IMR-90 (cell line): ENCODE measurements at regions not wholly inside any gene's neighbourhood (a gene's known extent, or its start where the extent isn't known, plus 50 kb on each side); places are given as distances from the start of the nearest gene placed in this dataset.

Experiments used
- ATAC-seq: fragments of 200-7000 bp; cut with Tn5 transposase; 2 replicates; pipeline ENCODE4 v1.9.1; 2020; ENCODE audit warnings: low read depth, mild to moderate bottlenecking, moderate library complexity
- BruUV-seq: library from RNA; stranded (reverse); fragments of 400-500 nt; replicated peaks from 2 replicates; lab custom pipeline; 2021; lab: Mats Ljungman, UMichigan
- CTCF ChIA-PET: fragments of 300-600 bp; formaldehyde crosslinking; extraction: SDS; loops from one replicate; lab custom pipeline; 2021; ENCODE audit warnings: antibody characterized with exemption; lab: Yijun Ruan, JAX
- POLR2A ChIA-PET: fragments of 300-600 bp; sonication (Branson Sonifier 250); formaldehyde crosslinking; loops from one replicate; lab custom pipeline; 2022; ENCODE audit warnings: antibody characterized with exemption; ENCODE audit not compliant: unreplicated experiment; lab: Charles Lee
- DNase-seq: peaks from one replicate; pipeline ENCODE4 v3.0.0; 2013
- H2AFZ ChIP-seq: replicated peaks from 2 replicates; pipeline ENCODE3; 2013; ENCODE audit warnings: low read length, mild to moderate bottlenecking; ENCODE audit not compliant: poor library complexity
- H2AK5ac ChIP-seq: 2 replicates; pipeline ENCODE4 v1.6.1; 2013; ENCODE audit warnings: low read depth, low read length, inconsistent platforms
- H2AK9ac ChIP-seq: replicated peaks from 2 replicates; pipeline ENCODE3; 2013; ENCODE audit warnings: mild to moderate bottlenecking, low read depth, low read length, moderate library complexity; ENCODE audit not compliant: poor library complexity
- H2BK120ac ChIP-seq: 2 replicates; pipeline ENCODE4 v1.6.1; 2013; ENCODE audit warnings: low read depth, low read length, inconsistent platforms
- H2BK15ac ChIP-seq: 3 replicates; pipeline ENCODE4 v1.6.1; 2013; ENCODE audit warnings: low read depth, low read length, inconsistent platforms
- H2BK20ac ChIP-seq: 2 replicates; pipeline ENCODE4 v1.6.1; 2013; ENCODE audit warnings: low read depth, mild to moderate bottlenecking, inconsistent platforms, low read length, moderate library complexity
- H2BK5ac ChIP-seq: 2 replicates; pipeline ENCODE4 v1.6.1; 2013; ENCODE audit warnings: mild to moderate bottlenecking, low read depth, low read length, inconsistent platforms; ENCODE audit not compliant: poor library complexity, severe bottlenecking
- H3K14ac ChIP-seq: replicated peaks from 2 replicates; pipeline ENCODE4 v1.6.1; 2013; ENCODE audit warnings: low read depth, low read length, inconsistent platforms
- H3K18ac ChIP-seq: 2 replicates; pipeline ENCODE4 v1.6.1; 2013; ENCODE audit warnings: low read depth, low read length, control low read depth
- H3K23ac ChIP-seq: 2 replicates; pipeline ENCODE4 v1.6.1; 2013; ENCODE audit warnings: low read depth, low read length, inconsistent platforms
- H3K27ac ChIP-seq: 2 replicates; pipeline ENCODE4 v1.5.1; 2013; ENCODE audit warnings: mild to moderate bottlenecking, control low read depth, low read length; ENCODE audit not compliant: insufficient read depth
- H3K27me3 ChIP-seq: 2 replicates; pipeline ENCODE4 v1.6.1; 2013; ENCODE audit warnings: low read length; ENCODE audit not compliant: control insufficient read depth, insufficient read depth
- H3K36me3 ChIP-seq: 2 replicates; pipeline ENCODE4 v1.6.1; 2013; ENCODE audit warnings: low read length, mixed read lengths; ENCODE audit not compliant: control insufficient read depth, insufficient read depth
- H3K4ac ChIP-seq: 2 replicates; pipeline ENCODE4 v1.6.1; 2013; ENCODE audit warnings: low read depth, low read length, inconsistent platforms
- H3K4me1 ChIP-seq: 2 replicates; pipeline ENCODE4 v1.6.1; 2013; ENCODE audit warnings: low read length, mixed read lengths; ENCODE audit not compliant: control insufficient read depth, insufficient read depth
- H3K4me2 ChIP-seq: 2 replicates; pipeline ENCODE4 v1.6.1; 2013; ENCODE audit warnings: low read depth, mild to moderate bottlenecking, control low read depth, low read length, moderate library complexity
- H3K4me3 ChIP-seq: 2 replicates; pipeline ENCODE4 v1.5.1; 2013; ENCODE audit warnings: low read depth, mild to moderate bottlenecking, control low read depth, low read length, moderate library complexity; ENCODE audit not compliant: insufficient read depth
- H3K56ac ChIP-seq: 2 replicates; pipeline ENCODE4 v1.6.1; 2013; ENCODE audit warnings: low read length, inconsistent platforms; ENCODE audit not compliant: insufficient read depth; ENCODE audit errors: extremely low read depth
- H3K79me1 ChIP-seq, 2 experiments: 2 replicates each; pipeline ENCODE4 v1.6.1; 2013; ENCODE audit warnings: low read length in 2 of 2, inconsistent platforms in 1 of 2, low read depth in 1 of 2
- H3K9ac ChIP-seq: 2 replicates; pipeline ENCODE4 v1.6.1; 2013; ENCODE audit warnings: low read depth, low read length, control low read depth
- H3K9me1 ChIP-seq: 2 replicates; pipeline ENCODE4 v1.6.1; 2013; ENCODE audit warnings: low read length, inconsistent platforms; ENCODE audit not compliant: insufficient read depth
- H3K9me3 ChIP-seq: 2 replicates; pipeline ENCODE4 v1.6.1; 2013; ENCODE audit warnings: low read length; ENCODE audit not compliant: control insufficient read depth, insufficient read depth
- H4K20me1 ChIP-seq: 2 replicates; pipeline ENCODE4 v1.6.1; 2013; ENCODE audit warnings: low read length, inconsistent platforms; ENCODE audit not compliant: insufficient read depth
- H4K5ac ChIP-seq: 2 replicates; pipeline ENCODE4 v1.6.1; 2013; ENCODE audit warnings: mild to moderate bottlenecking, low read depth, low read length, control low read depth
- H4K8ac ChIP-seq, 2 experiments: 2 replicates each; pipeline ENCODE4 v1.6.1; 2013; ENCODE audit warnings: low read depth in 2 of 2, low read length in 2 of 2, control low read depth in 1 of 2, inconsistent platforms in 1 of 2
- H4K91ac ChIP-seq: 2 replicates; pipeline ENCODE4 v1.6.1; 2013; ENCODE audit warnings: low read depth, low read length, inconsistent platforms; ENCODE audit not compliant: insufficient read depth
- BHLHE40 ChIP-seq: fragments of 150-350 bp; IDR thresholded peaks from 2 replicates; pipeline ENCODE4 v1.6.1; 2016; ENCODE audit warnings: mild to moderate bottlenecking, low read depth, low read length
- CEBPB ChIP-seq: IDR thresholded peaks from 2 replicates; pipeline ENCODE4 v1.6.1; 2012; ENCODE audit warnings: low read depth, low read length, improper control_type of control experiment
- CHD1 ChIP-seq: IDR thresholded peaks from 2 replicates; pipeline ENCODE4 v1.6.1; 2012; ENCODE audit warnings: low read depth, low read length, improper control_type of control experiment
- FOS ChIP-seq: fragments of 150-350 bp; IDR thresholded peaks from 2 replicates; pipeline ENCODE4 v1.6.1; 2016; ENCODE audit warnings: low read depth, low read length
- MAFK ChIP-seq: IDR thresholded peaks from 2 replicates; pipeline ENCODE4 v1.6.1; 2012; ENCODE audit warnings: low read depth, low read length, improper control_type of control experiment
- MAZ ChIP-seq: IDR thresholded peaks from 2 replicates; pipeline ENCODE4 v1.6.1; 2012; ENCODE audit warnings: low read depth, mild to moderate bottlenecking, low read length, improper control_type of control experiment, moderate library complexity, borderline replicate concordance
- MXI1 ChIP-seq: IDR thresholded peaks from 2 replicates; pipeline ENCODE4 v1.6.1; 2012; ENCODE audit warnings: low read depth, mild to moderate bottlenecking, low read length, moderate library complexity, borderline replicate concordance
- NFE2L2 ChIP-seq: fragments of 150-350 bp; IDR thresholded peaks from 2 replicates; pipeline ENCODE4 v1.6.1; 2016; ENCODE audit warnings: low read depth, mild to moderate bottlenecking, low read length
- POLR2A ChIP-seq: IDR thresholded peaks from 2 replicates; pipeline ENCODE4 v1.6.1; 2012; ENCODE audit warnings: mild to moderate bottlenecking, low read depth, low read length
- RAD21 ChIP-seq: IDR thresholded peaks from 2 replicates; pipeline ENCODE4 v1.6.1; 2012; ENCODE audit warnings: low read length, improper control_type of control experiment
- RCOR1 ChIP-seq: IDR thresholded peaks from 2 replicates; pipeline ENCODE4 v1.6.1; 2012; ENCODE audit warnings: mild to moderate bottlenecking, low read length, improper control_type of control experiment; ENCODE audit not compliant: insufficient replicate concordance
- RFX5 ChIP-seq: IDR thresholded peaks from 2 replicates; pipeline ENCODE4 v1.8.0; 2012; ENCODE audit warnings: low read depth, mild to moderate bottlenecking, low read length, moderate library complexity
- SMC3 ChIP-seq: fragments of 150-350 bp; IDR thresholded peaks from 2 replicates; pipeline ENCODE4 v1.6.1; 2016; ENCODE audit warnings: low read depth, mild to moderate bottlenecking, antibody characterized with exemption, low read length, moderate library complexity
- USF2 ChIP-seq: fragments of 150-350 bp; IDR thresholded peaks from 2 replicates; pipeline ENCODE4 v1.6.1; 2017; ENCODE audit warnings: mild to moderate bottlenecking, antibody characterized with exemption, low read length, low read depth
- WGBS, 2 experiments: methylation state at CpG; one replicate each; pipeline versions ENCODE4 v1.1.5 to v1.1.7; 2013; ENCODE audit warnings: missing lambda C conversion rate in 2 of 2; ENCODE audit not compliant: insufficient read length in 1 of 2; ENCODE audit errors: extremely low coverage in 2 of 2; 5-methylcytosine and 5-hydroxymethylcytosine counted together
- dilution Hi-C: fragments of 300-500 bp; cut with HindIII; formaldehyde crosslinking; loops from one replicate; pipeline ENCODE4 v1.14.3; 2018; ENCODE audit warnings: low sequenced_read_pairs; ENCODE audit not compliant: unreplicated experiment
- in situ Hi-C: fragments of 300-500 bp; cut with MboI; formaldehyde crosslinking; loops from 3 replicates; pipeline ENCODE4 v1.14.3; 2019; ENCODE audit warnings: low sequenced_read_pairs, inconsistent platforms, mixed read lengths
- intact Hi-C: fragments of 100-400 bp; cut with micrococcal nuclease; formaldehyde crosslinking; loops from 2 replicates; pipeline ENCODE4 v1.10.0; 2022
- TF ChIP-seq, protein P1 (sequence below): conservative IDR thresholded peaks from 2 replicates; pipeline ENCODE4 v1.5.1; 2012; ENCODE audit warnings: mild to moderate bottlenecking, low read depth, low read length, improper control_type of control experiment
- TF ChIP-seq, protein P2 (sequence below): fragments of 150-350 bp; IDR thresholded peaks from 2 replicates; pipeline ENCODE4 v1.6.1; 2016; ENCODE audit warnings: low read depth, mild to moderate bottlenecking, low read length, moderate library complexity, borderline replicate concordance

- H4K5ac ChIP-seq = no peak overlapping the region
- dilution Hi-C loops (no loop called here), in situ Hi-C loops (no loop called here)
Measured at GRCh38 chr1:229943988-229944743, 122.9 kb upstream of the GALNT2 start.

More at GRCh38 chr1:229943988-229944743, 122.9 kb upstream of the GALNT2 start:
- Histone ChIP-seq H3K14ac (no peak overlapping the region), H2AK9ac (no peak overlapping the region), H3K79me1 (no peaks in the 10 kb centered on the region), H3K18ac (no peak overlapping the region), H4K91ac (no peak overlapping the region), H3K27me3 (no peaks in the 10 kb centered on the region; the same call in 1 of the 2 replicates), H3K4me3 (no peak overlapping the region), H3K23ac (no peak overlapping the region), H2AK5ac (no peak overlapping the region), H2BK20ac (no peak overlapping the region), H2BK5ac (no peak overlapping the region), H2BK15ac (no peak overlapping the region), H4K8ac (no peak overlapping the region), H3K4ac (no peak overlapping the region), H3K9me3 (no peaks in the 10 kb centered on the region), H3K27ac (no peak overlapping the region), H3K9ac (no peak overlapping the region), H2BK120ac (no peak overlapping the region), H4K20me1 (no peaks in the 10 kb centered on the region), H3K4me1 (no peaks in the 10 kb centered on the region), H3K4me2 (no peak overlapping the region), H3K56ac (no peak overlapping the region), H3K9me1 (no peaks in the 10 kb centered on the region), H2AFZ (no peak overlapping the region), H3K36me3 (no peaks in the 10 kb centered on the region)
- ATAC-seq (no peak), DNase-seq (no peak)
- ChIA-PET POLR2A (no interaction called here), CTCF (no interaction called here)
- TF ChIP-seq RCOR1 (no peak), POLR2A (no peak), NFE2L2 (no peak), CEBPB (no peak), CHD1 (no peak), BHLHE40 (no peak), USF2 (no peak), RFX5 (no peak), SMC3 (no peak), MAZ (no peak), MXI1 (no peak), RAD21 (no peak), FOS (no peak), MAFK (no peak)
- TF ChIP-seq, protein P1, sequence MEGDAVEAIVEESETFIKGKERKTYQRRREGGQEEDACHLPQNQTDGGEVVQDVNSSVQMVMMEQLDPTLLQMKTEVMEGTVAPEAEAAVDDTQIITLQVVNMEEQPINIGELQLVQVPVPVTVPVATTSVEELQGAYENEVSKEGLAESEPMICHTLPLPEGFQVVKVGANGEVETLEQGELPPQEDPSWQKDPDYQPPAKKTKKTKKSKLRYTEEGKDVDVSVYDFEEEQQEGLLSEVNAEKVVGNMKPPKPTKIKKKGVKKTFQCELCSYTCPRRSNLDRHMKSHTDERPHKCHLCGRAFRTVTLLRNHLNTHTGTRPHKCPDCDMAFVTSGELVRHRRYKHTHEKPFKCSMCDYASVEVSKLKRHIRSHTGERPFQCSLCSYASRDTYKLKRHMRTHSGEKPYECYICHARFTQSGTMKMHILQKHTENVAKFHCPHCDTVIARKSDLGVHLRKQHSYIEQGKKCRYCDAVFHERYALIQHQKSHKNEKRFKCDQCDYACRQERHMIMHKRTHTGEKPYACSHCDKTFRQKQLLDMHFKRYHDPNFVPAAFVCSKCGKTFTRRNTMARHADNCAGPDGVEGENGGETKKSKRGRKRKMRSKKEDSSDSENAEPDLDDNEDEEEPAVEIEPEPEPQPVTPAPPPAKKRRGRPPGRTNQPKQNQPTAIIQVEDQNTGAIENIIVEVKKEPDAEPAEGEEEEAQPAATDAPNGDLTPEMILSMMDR = no peak
- TF ChIP-seq, protein P2, sequence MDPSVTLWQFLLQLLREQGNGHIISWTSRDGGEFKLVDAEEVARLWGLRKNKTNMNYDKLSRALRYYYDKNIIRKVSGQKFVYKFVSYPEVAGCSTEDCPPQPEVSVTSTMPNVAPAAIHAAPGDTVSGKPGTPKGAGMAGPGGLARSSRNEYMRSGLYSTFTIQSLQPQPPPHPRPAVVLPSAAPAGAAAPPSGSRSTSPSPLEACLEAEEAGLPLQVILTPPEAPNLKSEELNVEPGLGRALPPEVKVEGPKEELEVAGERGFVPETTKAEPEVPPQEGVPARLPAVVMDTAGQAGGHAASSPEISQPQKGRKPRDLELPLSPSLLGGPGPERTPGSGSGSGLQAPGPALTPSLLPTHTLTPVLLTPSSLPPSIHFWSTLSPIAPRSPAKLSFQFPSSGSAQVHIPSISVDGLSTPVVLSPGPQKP = no peak
- WGBS, 2 experiments = 89% methylated on average over 17 of the region's 29 CpGs; no CpG with 5 or more reads in 1 of the 2 experiments
- BruUV-seq = no TSS peak
- intact Hi-C loops = no loop called here
